ENCODE measurements at regions not wholly inside any gene's neighbourhood (a gene's known extent, or its start where the extent isn't known, plus 50 kb on each side); places are given as distances from the start of the nearest gene placed in this dataset.

GRCh38 chr14:59063259-59063658 lies 125.2 kb upstream of the DAAM1 start (continued):
- no peak for TF ChIP-seq CHD7 (IDR thresholded peaks at IDR 0.05; ENCODE audit: insufficient replicate concordance, low read length)
